Upper lobe of left lung (tissue), 6 donors: ENCODE measurements at regions not wholly inside any gene's neighbourhood (a gene's known extent, or its start where the extent isn't known, plus 50 kb on each side); places are given as distances from the start of the nearest gene placed in this dataset.
A peak's percentile ranks its signal among the peaks of the same experiment; 100 is the strongest.

Experiments used
- ATAC-seq, 2 donors: fragments of 200-7000 bp; cut with Tn5 transposase; one replicate each; pipeline ENCODE4 v1.9.1; 2022; ENCODE audit warnings: mild to moderate bottlenecking in 2 of 2, moderate library complexity in 2 of 2; ENCODE audit not compliant: low FRiP score in 2 of 2
- DNase-seq, 2 donors: peaks; one replicate each; pipeline ENCODE4 v3.0.0-alpha.2; 2019 to 2020
- H3K27ac ChIP-seq, 4 donors: fragments of 200-600 bp; sonication (generic); one replicate each; pipeline ENCODE4 v1.5.1; 2016 to 2019
- H3K27me3 ChIP-seq, 4 donors: fragments of 200-600 bp; sonication (generic); one replicate each; pipeline ENCODE4 v1.5.1; 2017 to 2019
- H3K36me3 ChIP-seq, 4 donors: fragments of 200-600 bp; sonication (generic); one replicate each; pipeline ENCODE4 v1.5.1; 2016 to 2019
- H3K4me1 ChIP-seq, 4 donors: fragments of 200-600 bp; sonication (generic); one replicate each; pipeline ENCODE4 v1.5.1; 2018 to 2019
- H3K4me3 ChIP-seq, 4 donors: fragments of 200-600 bp; sonication (generic); one replicate each; pipeline ENCODE4 v1.5.1; 2017 to 2019; ENCODE audit warnings: mild to moderate bottlenecking in 2 of 4, moderate library complexity in 1 of 4
- H3K9me3 ChIP-seq, 4 donors: fragments of 200-600 bp; sonication (generic); one replicate each; pipeline ENCODE4 v1.5.1; 2018 to 2019
- CTCF ChIP-seq, 6 experiments: fragments of 450-650 bp in 4 of 6; fragments of 200-600 bp in 2 of 6; sonication (generic) in 2 of 6; IDR thresholded peaks; one replicate each; pipeline ENCODE4 v1.5.1; 2016 to 2019; ENCODE audit warnings: antibody characterized with exemption in 6 of 6
- EP300 ChIP-seq, 4 donors: sonication (generic); formaldehyde crosslinking; IDR thresholded peaks; one replicate each; pipeline ENCODE4 v1.5.1; 2017; ENCODE audit warnings: antibody characterized with exemption in 4 of 4, control low read depth in 2 of 4
- POLR2A ChIP-seq, 4 donors: fragments of 450-650 bp; IDR thresholded peaks; one replicate each; pipeline ENCODE4 v1.5.1; 2016 to 2017; ENCODE audit warnings: antibody characterized with exemption in 4 of 4, mild to moderate bottlenecking in 2 of 4
- POLR2AphosphoS5 ChIP-seq, 2 donors: sonication (generic); formaldehyde crosslinking; IDR thresholded peaks; one replicate each; pipeline ENCODE4 v1.5.1; 2017; ENCODE audit warnings: antibody characterized with exemption in 2 of 2
- WGBS, 2 donors: methylation state at CpG; one replicate each; pipeline ENCODE4 v1.1.5; 2017 to 2018; 5-methylcytosine and 5-hydroxymethylcytosine counted together
- donor health status: DM: no; HTN: no; CAD: no; lungs with moderate emphysema.
- donor health status: DM: no; HTN: yes; CAD: no; lungs with severe emphysema.

- Histone ChIP-seq H3K27ac (no peak overlapping the region), H3K9me3 (no peaks in the 10 kb centered on the region), H3K4me3 (no peak overlapping the region), H3K36me3 (no peaks in the 10 kb centered on the region), H3K27me3 (no peaks in the 10 kb centered on the region), H3K4me1 (no peaks in the 10 kb centered on the region)
- DNase-seq (no peak), ATAC-seq (no peak)
- TF ChIP-seq POLR2A (IDR thresholded peaks at IDR 0.05) (no peak), POLR2AphosphoS5 (IDR thresholded peaks at IDR 0.05) (no peak), EP300 (IDR thresholded peaks at IDR 0.05) (no peak), CTCF (IDR thresholded peaks at IDR 0.05) (no peak)
Observed at GRCh38 chr12:9345171-9345570, 137.0 kb upstream of the PZP start.

GRCh38 chr12:9344541-9344940 is 136.3 kb upstream of the PZP start:
- H3K4me1 ChIP-seq: no peaks in the 10 kb centered on the region
- DNase-seq: no peak
- no peak overlapping the region for H3K4me3 ChIP-seq
- no peaks in the 10 kb centered on the region for H3K36me3 ChIP-seq
- no peak for TF ChIP-seq CTCF (IDR thresholded peaks at IDR 0.05)
- TF ChIP-seq POLR2AphosphoS5 (IDR thresholded peaks at IDR 0.05): no peak
- TF ChIP-seq EP300 (IDR thresholded peaks at IDR 0.05): no peak
- no peak for TF ChIP-seq POLR2A (IDR thresholded peaks at IDR 0.05)
- H3K27me3 ChIP-seq: no peaks in the 10 kb centered on the region
- H3K27ac ChIP-seq: no peak overlapping the region
- WGBS, 2 donors: 40 to 60% methylated on average over 2 of the region's 2 CpGs
- no peaks in the 10 kb centered on the region for H3K9me3 ChIP-seq
- ATAC-seq: no peak

GRCh38 chr12:9343731-9344130 is 135.5 kb upstream of the PZP start:
- TF ChIP-seq POLR2AphosphoS5 (IDR thresholded peaks at IDR 0.05) (no peak), POLR2A (IDR thresholded peaks at IDR 0.05) (no peak), EP300 (IDR thresholded peaks at IDR 0.05) (no peak), CTCF (IDR thresholded peaks at IDR 0.05) (no peak)
- Histone ChIP-seq H3K27me3 (no peaks in the 10 kb centered on the region), H3K4me1 (no peaks in the 10 kb centered on the region), H3K27ac (no peak overlapping the region), H3K4me3 (no peak overlapping the region), H3K9me3 (no peaks in the 10 kb centered on the region), H3K36me3 (no peaks in the 10 kb centered on the region)
- 80 to 85% methylated on average over 3 of the region's 3 CpGs for WGBS, 2 donors
- no peak for ATAC-seq
- DNase-seq: no peak

GRCh38 chr12:9342614-9343353 is 134.6 kb upstream of the PZP start:
- Histone ChIP-seq H3K36me3 (no peaks in the 10 kb centered on the region), H3K27me3 (no peaks in the 10 kb centered on the region), H3K4me3 (no peak overlapping the region), H3K9me3 (no peaks in the 10 kb centered on the region), H3K27ac (no peak overlapping the region), H3K4me1 (no peaks in the 10 kb centered on the region)
- DNase-seq: no peak
- peak in 1 of 2 donors; percentile 34 for ATAC-seq
- no peak for TF ChIP-seq POLR2A (IDR thresholded peaks at IDR 0.05)
- TF ChIP-seq CTCF (IDR thresholded peaks at IDR 0.05): no peak
- TF ChIP-seq EP300 (IDR thresholded peaks at IDR 0.05): no peak
- no peak for TF ChIP-seq POLR2AphosphoS5 (IDR thresholded peaks at IDR 0.05)
- WGBS, 2 donors: 85 to 87% methylated on average over 3 of the region's 3 CpGs

GRCh38 chr12:9341260-9341585 is 133.0 kb upstream of the PZP start:
- Histone ChIP-seq H3K4me3 (no peak overlapping the region), H3K36me3 (no peaks in the 10 kb centered on the region), H3K4me1 (no peaks in the 10 kb centered on the region), H3K27ac (no peak overlapping the region), H3K9me3 (peaks cover 0 to 4% (median 0%) of the 10 kb centered on the region in 4 donors), H3K27me3 (no peaks in the 10 kb centered on the region)
- ATAC-seq (no peak), DNase-seq (no peak)
- WGBS, 2 donors: 83 to 95% methylated on average over 2 of the region's 2 CpGs
- no peak for TF ChIP-seq CTCF (IDR thresholded peaks at IDR 0.05)
